Activated CD4-positive, alpha-beta T cell treated with anti-CD3 and anti-CD28 coated beads for 4 hours (primary cell): ENCODE measurements at regions not wholly inside any gene's neighbourhood (a gene's known extent, or its start where the extent isn't known, plus 50 kb on each side); places are given as distances from the start of the nearest gene placed in this dataset.

Experiments used
- DNase-seq, 2 donors: peaks; one replicate each; pipeline ENCODE4 v3.0.0-alpha.2; 2020

DNA sequence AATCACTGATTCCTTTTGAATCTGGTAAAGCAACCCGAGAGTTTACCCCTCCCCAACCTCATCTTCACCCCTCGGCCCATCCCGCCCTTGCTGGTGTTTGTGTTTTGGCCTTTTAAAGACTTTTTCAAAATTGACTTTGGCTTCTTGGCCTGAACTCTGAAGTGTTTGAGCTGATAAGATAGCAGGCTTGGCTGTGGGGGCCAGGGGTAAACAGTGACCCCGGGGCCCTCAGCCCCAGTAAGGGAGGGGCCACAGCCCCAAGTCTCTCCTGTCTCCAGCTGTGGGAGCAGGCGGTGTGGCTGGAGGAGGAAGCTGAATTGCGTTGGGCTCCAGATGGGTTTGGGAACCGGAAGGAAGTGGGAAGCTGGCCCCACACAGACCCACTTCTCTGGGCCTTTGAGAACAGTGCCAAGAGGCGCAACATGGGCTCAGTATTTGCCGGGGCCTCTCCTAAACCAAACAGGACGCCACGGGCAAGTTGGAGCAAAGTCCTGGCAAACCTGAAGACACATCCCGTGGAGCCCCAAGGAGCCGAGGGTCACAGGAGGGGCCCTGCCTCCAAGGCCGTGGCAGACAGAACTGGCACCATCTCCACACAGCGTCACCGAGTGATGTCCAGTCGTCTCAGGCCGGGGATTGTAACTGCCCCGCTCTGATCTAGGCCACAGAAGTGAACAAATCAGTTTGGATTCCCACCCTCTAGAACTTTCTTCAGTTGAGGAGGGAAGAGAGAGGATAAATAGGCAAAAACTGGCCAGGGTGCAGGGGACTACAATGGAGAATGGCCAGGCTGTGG is 54.3 kb upstream of the PTPN1 start:
- DNase-seq: no peak

DNA sequence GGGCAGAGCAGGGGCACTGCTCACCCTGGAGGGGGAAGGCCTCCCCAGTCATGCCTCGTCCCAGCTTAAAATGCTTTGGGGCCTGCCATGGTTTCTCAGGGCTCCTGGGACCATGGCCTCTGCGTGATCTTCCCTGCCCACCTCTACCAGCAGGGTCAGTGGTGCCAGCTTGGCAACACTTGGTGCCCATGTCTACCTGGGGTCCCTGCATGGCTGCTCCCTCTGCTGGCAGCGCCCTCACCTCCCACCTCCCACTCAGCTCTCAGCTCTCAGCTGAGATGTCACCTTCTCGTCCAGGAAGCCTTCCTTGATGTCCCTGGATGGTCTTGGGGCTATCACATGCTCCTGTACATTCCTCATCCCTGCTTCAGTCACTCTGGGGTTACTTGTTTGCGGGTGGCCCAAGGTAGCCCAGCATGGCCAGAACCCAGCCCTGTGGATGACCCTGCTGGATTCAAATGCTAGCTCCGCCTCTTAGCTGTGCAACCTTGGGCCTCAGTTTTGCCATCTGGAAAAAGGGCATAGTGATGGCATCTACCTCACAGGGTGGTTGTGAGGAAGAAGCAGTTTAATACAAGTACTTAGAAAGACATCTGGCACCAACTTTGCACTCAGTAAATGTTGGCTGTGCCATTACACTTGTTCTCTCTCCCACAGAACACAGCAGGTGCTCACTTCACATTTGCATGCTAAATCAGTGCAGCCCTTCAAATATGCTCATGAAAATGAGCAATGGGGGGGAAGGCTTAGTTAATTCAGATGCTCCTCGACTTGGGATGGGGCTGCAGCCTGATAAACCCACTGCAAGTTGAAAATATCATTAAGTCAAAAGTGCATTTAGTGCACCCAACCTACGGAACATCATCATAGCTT is 53.5 kb upstream of the PTPN1 start:
- no peak for DNase-seq

DNA sequence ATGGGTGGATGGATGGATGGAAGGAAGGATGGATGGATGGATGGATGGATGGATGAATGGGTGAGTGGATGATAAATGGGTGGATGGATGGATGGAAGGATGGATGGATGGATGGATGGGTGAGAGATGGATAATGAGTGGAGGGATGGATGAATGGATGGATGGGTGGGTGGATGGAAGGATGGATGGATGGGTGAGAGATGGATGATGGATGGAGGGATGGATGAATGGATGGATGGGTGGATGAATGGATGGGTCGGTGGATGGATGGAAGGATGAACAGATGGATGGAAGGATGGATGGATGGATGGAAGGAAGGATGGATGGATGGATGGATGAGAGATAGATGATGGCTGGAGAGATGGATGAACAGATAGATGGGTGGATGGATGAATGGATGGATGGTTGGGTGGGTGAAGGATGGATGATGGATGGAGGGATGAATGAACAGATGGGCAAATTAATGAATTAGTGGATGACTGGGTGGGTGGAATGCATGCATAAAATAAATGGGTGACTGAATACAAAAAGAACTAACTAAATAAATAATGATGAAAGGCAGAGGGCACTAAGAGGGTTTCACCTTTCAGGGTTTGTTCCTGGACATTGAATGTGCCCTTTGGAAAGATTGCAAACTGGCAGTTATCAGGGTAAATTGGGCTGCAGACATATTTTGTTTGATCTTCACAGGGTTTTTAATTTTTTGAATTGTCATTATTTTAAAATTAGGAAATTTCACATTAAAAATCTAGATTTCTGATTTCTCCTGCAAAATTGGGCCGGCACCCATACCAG is 50.9 kb upstream of the PTPN1 start:
- no peak for DNase-seq

DNA sequence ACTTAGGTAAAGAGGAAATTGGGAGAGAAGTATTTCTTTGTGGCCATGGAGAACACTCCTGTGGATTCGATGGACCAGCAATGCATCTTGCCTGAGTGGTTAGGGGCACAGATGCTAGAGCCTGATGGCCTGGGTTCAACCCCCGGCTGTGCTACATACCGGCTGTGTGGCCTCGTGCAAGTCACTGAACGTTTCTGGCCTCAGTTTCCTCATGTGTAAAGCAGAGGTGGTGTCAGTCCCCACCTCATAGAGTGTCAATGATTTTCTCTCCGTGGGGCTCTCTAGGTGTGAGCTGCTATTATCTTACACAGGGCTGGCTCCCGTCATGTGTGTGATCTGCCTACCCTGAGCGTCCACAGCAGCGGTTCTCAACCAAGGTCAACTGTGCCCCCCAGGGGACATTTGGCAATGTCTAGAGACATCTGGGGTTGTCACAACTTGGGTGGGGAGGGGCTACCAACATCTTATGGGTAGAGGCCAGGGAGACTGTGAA is 50.0 kb upstream of the PTPN1 start:
- DNase-seq: no peak
